H1 (cell line): ENCODE measurements at regions not wholly inside any gene's neighbourhood (a gene's known extent, or its start where the extent isn't known, plus 50 kb on each side); places are given as distances from the start of the nearest gene placed in this dataset.

Experiments used
- CTCF ChIA-PET: fragments of 300-600 bp; sonication (Branson Sonifier 250); formaldehyde crosslinking; loops from one replicate; lab custom pipeline; 2021; ENCODE audit not compliant: partially characterized antibody; lab: Charles Lee
- POLR2A ChIA-PET: fragments of 300-600 bp; sonication (Branson Sonifier 250); formaldehyde crosslinking; loops from one replicate; lab custom pipeline; 2021; ENCODE audit warnings: inconsistent platforms; ENCODE audit not compliant: partially characterized antibody; lab: Charles Lee
- DNase-seq, 2 experiments: peaks; one replicate each; pipeline versions ENCODE4 v3.0.0 to v3.0.0-alpha.2; 2010 to 2022; ENCODE audit warnings: low spot score in 2 of 2, low read depth in 1 of 2, mixed read lengths in 1 of 2
- FAIRE-seq: peaks from 2 replicates; lab custom pipeline; 2011; peaks lifted over from hg19 to GRCh38; lab: Jason Lieb, UNC
- H2AFZ ChIP-seq: 2 replicates; pipeline ENCODE4 v1.8.1; 2012; ENCODE audit warnings: low read length, inconsistent platforms
- H2AK5ac ChIP-seq: 2 replicates; pipeline ENCODE4 v1.6.1; 2013; ENCODE audit warnings: low read depth, low read length
- H2BK120ac ChIP-seq: replicated peaks from 2 replicates; pipeline ENCODE3; 2013; ENCODE audit warnings: low read depth, low read length, inconsistent platforms
- H2BK12ac ChIP-seq: 2 replicates; pipeline ENCODE4 v1.6.1; 2013; ENCODE audit warnings: low read depth, low read length
- H2BK15ac ChIP-seq: 2 replicates; pipeline ENCODE4 v1.6.1; 2013; ENCODE audit warnings: low read length
- H2BK20ac ChIP-seq: 2 replicates; pipeline ENCODE4 v1.6.1; 2013; ENCODE audit warnings: low read length
- H2BK5ac ChIP-seq: 2 replicates; pipeline ENCODE4 v1.6.1; 2013; ENCODE audit warnings: low read depth, low read length
- H3K14ac ChIP-seq: 2 replicates; pipeline ENCODE4 v1.6.1; 2013; ENCODE audit warnings: inconsistent platforms; ENCODE audit not compliant: insufficient read length
- H3K18ac ChIP-seq: 2 replicates; pipeline ENCODE4 v1.6.1; 2013; ENCODE audit warnings: low read length; ENCODE audit errors: extremely low read depth
- H3K23ac ChIP-seq: 2 replicates; pipeline ENCODE4 v1.6.1; 2013; ENCODE audit warnings: inconsistent platforms; ENCODE audit not compliant: insufficient read length
- H3K23me2 ChIP-seq: 2 replicates; pipeline ENCODE4 v1.6.1; 2013; ENCODE audit warnings: low read depth, low read length
- H3K27ac ChIP-seq: 2 replicates; pipeline ENCODE4 v1.6.1; 2011; ENCODE audit warnings: low read depth, low read length, inconsistent platforms
- H3K27me3 ChIP-seq, 4 experiments: replicated peaks in 1 of 4; 1 replicate in 1 of 4; 2 replicates in 3 of 4; pipeline versions ENCODE4 v1.6.1 to v1.8.1; 2011 to 2013; ENCODE audit warnings: low read length in 3 of 4, mild to moderate bottlenecking in 3 of 4, inconsistent platforms in 2 of 4, mixed read lengths in 2 of 4, moderate library complexity in 1 of 4; ENCODE audit not compliant: control insufficient read depth in 3 of 4, insufficient read depth in 3 of 4; ENCODE audit errors: extremely low read depth in 1 of 4
- H3K36me3 ChIP-seq, 4 experiments: 2 replicates each; pipeline versions ENCODE4 v1.6.1 to v1.8.1; 2011 to 2013; ENCODE audit warnings: mild to moderate bottlenecking in 4 of 4, low read length in 3 of 4, moderate library complexity in 2 of 4, control low read depth in 1 of 4, inconsistent platforms in 1 of 4; ENCODE audit not compliant: insufficient read depth in 4 of 4, control insufficient read depth in 2 of 4
- H3K4ac ChIP-seq: replicated peaks from 2 replicates; pipeline ENCODE3; 2013; ENCODE audit warnings: low read length, low read depth, mixed read lengths, inconsistent platforms; ENCODE audit not compliant: insufficient read length
- H3K4me1 ChIP-seq, 4 experiments: replicated peaks in 1 of 4; 1 replicate in 1 of 4; 2 replicates in 3 of 4; pipeline versions ENCODE4 v1.6.1 to v1.8.1; 2011 to 2013; ENCODE audit warnings: low read length in 3 of 4, inconsistent platforms in 2 of 4, mixed read lengths in 1 of 4; ENCODE audit not compliant: insufficient read depth in 4 of 4, control insufficient read depth in 3 of 4
- H3K4me2 ChIP-seq, 2 experiments: 2 replicates each; pipeline versions ENCODE4 v1.6.1 to v1.8.1; 2011 to 2013; ENCODE audit warnings: low read depth in 2 of 2, low read length in 2 of 2, control low read depth in 1 of 2, inconsistent platforms in 1 of 2, mild to moderate bottlenecking in 1 of 2; ENCODE audit not compliant: insufficient read depth in 1 of 2
- H3K4me3 ChIP-seq, 4 experiments: fragments of 200-600, 300-600 bp in 1 of 4; sonication (generic), shearing (Covaris generic), sonication (Bioruptor Twin) in 1 of 4; 2 replicates each; pipeline versions ENCODE4 v1.5.1 to v1.8.1; 2011 to 2016; ENCODE audit warnings: low read length in 4 of 4, low read depth in 3 of 4, control low read depth in 2 of 4, inconsistent platforms in 2 of 4, mild to moderate bottlenecking in 2 of 4, mixed read lengths in 1 of 4, moderate library complexity in 1 of 4; ENCODE audit not compliant: insufficient read depth in 2 of 4; ENCODE audit errors: extremely low read depth in 1 of 4
- H3K56ac ChIP-seq: replicated peaks from 2 replicates; pipeline ENCODE3; 2013; ENCODE audit warnings: low read depth, mild to moderate bottlenecking, mixed read lengths, low read length, inconsistent platforms; ENCODE audit not compliant: insufficient read length
- H3K79me1 ChIP-seq: 2 replicates; pipeline ENCODE4 v1.6.1; 2013; ENCODE audit warnings: low read depth, low read length, control low read depth
- H3K79me2 ChIP-seq, 2 experiments: 2 replicates each; pipeline versions ENCODE4 v1.6.1 to v1.8.1; 2012 to 2013; ENCODE audit warnings: low read length in 2 of 2, mild to moderate bottlenecking in 2 of 2, inconsistent platforms in 1 of 2; ENCODE audit not compliant: insufficient read depth in 2 of 2, control insufficient read depth in 1 of 2
- H3K9ac ChIP-seq, 4 experiments: replicated peaks in 1 of 4; 1 replicate in 1 of 4; 2 replicates in 3 of 4; pipeline versions ENCODE4 v1.6.1 to v1.8.1; 2011 to 2013; ENCODE audit warnings: low read depth in 3 of 4, low read length in 3 of 4, control low read depth in 2 of 4, mild to moderate bottlenecking in 2 of 4, moderate library complexity in 2 of 4, inconsistent platforms in 1 of 4; ENCODE audit errors: extremely low read depth in 1 of 4
- H3K9me3 ChIP-seq, 2 experiments: 2 replicates each; pipeline versions ENCODE4 v1.6.1 to v1.8.1; 2012 to 2013; ENCODE audit warnings: mild to moderate bottlenecking in 2 of 2, moderate library complexity in 2 of 2, control low read depth in 1 of 2, inconsistent platforms in 1 of 2, low read depth in 1 of 2, low read length in 1 of 2, mixed read lengths in 1 of 2; ENCODE audit not compliant: insufficient read depth in 2 of 2
- H4K20me1 ChIP-seq, 2 experiments: replicated peaks in 1 of 2; 2 replicates each; pipeline versions ENCODE3 to v1.8.1; 2011 to 2013; ENCODE audit warnings: inconsistent platforms in 2 of 2, low read length in 2 of 2, mild to moderate bottlenecking in 1 of 2; ENCODE audit not compliant: insufficient read depth in 2 of 2, control insufficient read depth in 1 of 2
- H4K5ac ChIP-seq: 2 replicates; pipeline ENCODE4 v1.6.1; 2013; ENCODE audit warnings: low read length, low read depth, mixed read lengths, inconsistent platforms; ENCODE audit not compliant: insufficient read length
- H4K8ac ChIP-seq: 2 replicates; pipeline ENCODE4 v1.8.0; 2013; ENCODE audit warnings: mild to moderate bottlenecking, moderate library complexity, low read length, inconsistent platforms; ENCODE audit not compliant: insufficient read depth; ENCODE audit errors: extremely low read depth
- H4K91ac ChIP-seq: replicated peaks from 2 replicates; pipeline ENCODE3; 2013; ENCODE audit warnings: low read length, mixed read lengths, inconsistent platforms; ENCODE audit not compliant: insufficient read length
- CTCF ChIP-seq, 3 experiments: IDR thresholded peaks; 1 replicate in 2 of 3; 2 replicates in 1 of 3; pipeline versions ENCODE4 v1.5.1 to v1.6.1; 2011; ENCODE audit warnings: low read length in 3 of 3, mild to moderate bottlenecking in 3 of 3, inconsistent platforms in 2 of 3, low read depth in 1 of 3, moderate library complexity in 1 of 3; ENCODE audit not compliant: insufficient read depth in 1 of 3; ENCODE audit errors: control extremely low read depth in 1 of 3
- POLR2A ChIP-seq, 2 experiments: IDR thresholded peaks; 1 replicate in 1 of 2; 2 replicates in 1 of 2; pipeline ENCODE4 v1.6.1; 2011; ENCODE audit warnings: low read depth in 2 of 2, low read length in 2 of 2, mild to moderate bottlenecking in 2 of 2; ENCODE audit errors: control extremely low read depth in 1 of 2
- RAD21 ChIP-seq, 2 experiments: IDR thresholded peaks in 1 of 2; conservative IDR thresholded peaks in 1 of 2; 2 replicates each; pipeline ENCODE4 v1.6.1; 2011; ENCODE audit warnings: low read depth in 2 of 2, low read length in 2 of 2, improper control_type of control experiment in 1 of 2, inconsistent platforms in 1 of 2, mild to moderate bottlenecking in 1 of 2, moderate library complexity in 1 of 2
- SAP30 ChIP-seq: fragments of 300-600 bp; sonication (generic); IDR thresholded peaks from 2 replicates; pipeline ENCODE4 v1.7.1; 2012; ENCODE audit warnings: low read length, moderate library complexity, mild to moderate bottlenecking, inconsistent platforms; ENCODE audit not compliant: insufficient read depth, insufficient replicate concordance
- WGBS, 2 experiments: shearing (Covaris generic) in 1 of 2; methylation state at CpG; one replicate each; pipeline versions ENCODE4 v1.1.6 to v1.1.7; 2013 to 2015; ENCODE audit warnings: low lambda C conversion rate in 2 of 2, mixed read lengths in 2 of 2, inconsistent platforms in 1 of 2, low coverage in 1 of 2, missing lambda C conversion rate in 1 of 2; ENCODE audit not compliant: insufficient replicate concordance in 2 of 2, insufficient coverage in 1 of 2, insufficient read length in 1 of 2; ENCODE audit errors: extremely low coverage in 1 of 2, missing lambda C conversion rate in 1 of 2; 5-methylcytosine and 5-hydroxymethylcytosine counted together

GRCh38 chr3:110470310-110470709 is 601.3 kb upstream of the NECTIN3 start:
- CTCF ChIA-PET: no interaction called here

More at GRCh38 chr3:110470310-110470709, 601.3 kb upstream of the NECTIN3 start:
- no peaks in the 10 kb centered on the region for H4K20me1 ChIP-seq
- no peak overlapping the region for H2BK20ac ChIP-seq
- 59% methylated on average over 3 of the region's 3 CpGs; no CpG with 5 or more reads in 1 of the 2 experiments for WGBS, 2 experiments
- H3K14ac ChIP-seq: no peak overlapping the region
- H3K27me3 ChIP-seq: no peaks in the 10 kb centered on the region
- H3K4me1 ChIP-seq: no peaks in the 10 kb centered on the region; a peak in 2 of 7 replicates
- H3K9ac ChIP-seq: no peak overlapping the region
- H2BK120ac ChIP-seq: no peak overlapping the region
- H3K4me2 ChIP-seq: no peak overlapping the region
- H4K5ac ChIP-seq: no peak overlapping the region
- no peak overlapping the region for H4K91ac ChIP-seq
- H2AFZ ChIP-seq: no peak overlapping the region
- no peaks in the 10 kb centered on the region for H3K23me2 ChIP-seq
- H3K36me3 ChIP-seq: no peaks in the 10 kb centered on the region
- POLR2A ChIA-PET: no interaction called here
- FAIRE-seq (no peak), DNase-seq (no peak)
- H3K27ac ChIP-seq: no peak overlapping the region
- H2BK15ac ChIP-seq: no peak overlapping the region
- no peak overlapping the region for H3K18ac ChIP-seq
- no peak overlapping the region for H3K4ac ChIP-seq
- no peak overlapping the region for H2BK5ac ChIP-seq
- no peak overlapping the region for H2BK12ac ChIP-seq
- no peak overlapping the region for H3K4me3 ChIP-seq
- H3K79me2 ChIP-seq: no peaks in the 10 kb centered on the region
- no peak for TF ChIP-seq SAP30
- TF ChIP-seq RAD21 (IDR thresholded peaks at IDR 0.05 in 1 of 2, conservative IDR thresholded peaks at IDR 0.05 in 1 of 2; ENCODE audit: low read depth in 2 of 2, low read length in 2 of 2): no peak
- TF ChIP-seq POLR2A (IDR thresholded peaks at IDR 0.05; ENCODE audit: control extremely low read depth in 1 of 2, low read depth in 2 of 2, low read length in 2 of 2): no peak
- TF ChIP-seq CTCF (IDR thresholded peaks at IDR 0.05; ENCODE audit: control extremely low read depth in 1 of 3, insufficient read depth in 1 of 3, low read depth in 1 of 3, low read length in 3 of 3): no peak
- H3K23ac ChIP-seq: no peak overlapping the region
- H3K56ac ChIP-seq: no peak overlapping the region
- H2AK5ac ChIP-seq: no peak overlapping the region
- H3K9me3 ChIP-seq: no peaks in the 10 kb centered on the region
- H4K8ac ChIP-seq: no peak overlapping the region
- H3K79me1 ChIP-seq: no peaks in the 10 kb centered on the region
